ENCODE measurements at regions not wholly inside any gene's neighbourhood (a gene's known extent, or its start where the extent isn't known, plus 50 kb on each side); places are given as distances from the start of the nearest gene placed in this dataset.

GRCh38 chr5:125281667-125282066, 535.2 kb upstream of the ZNF608 start:
- no peak for DNase-seq (ENCODE audit: low spot score in 2 of 2)
- Histone ChIP-seq H3K4me1 (peaks cover 0 to 3% (median 0%) of the 10 kb centered on the region in 4 donors), H3K4me3 (no peak overlapping the region), H3K27ac (no peak overlapping the region), H3K36me3 (no peaks in the 10 kb centered on the region), H3K9me3 (no peaks in the 10 kb centered on the region), H3K27me3 (no peaks in the 10 kb centered on the region)
- TF ChIP-seq POLR2A (IDR thresholded peaks at IDR 0.05) (no peak), EP300 (IDR thresholded peaks at IDR 0.05) (no peak), CTCF (IDR thresholded peaks at IDR 0.05) (no peak)

- no peak for DNase-seq (ENCODE audit: low spot score in 2 of 2)
- TF ChIP-seq CTCF (IDR thresholded peaks at IDR 0.05) (no peak), POLR2A (IDR thresholded peaks at IDR 0.05) (no peak), EP300 (IDR thresholded peaks at IDR 0.05) (no peak)
- Histone ChIP-seq H3K27me3 (no peaks in the 10 kb centered on the region), H3K9me3 (no peaks in the 10 kb centered on the region), H3K4me1 (peaks cover 0 to 3% (median 0%) of the 10 kb centered on the region in 4 donors), H3K4me3 (no peak overlapping the region), H3K36me3 (no peaks in the 10 kb centered on the region), H3K27ac (no peak overlapping the region)
- 58 to 59% methylated on average over 2 of the region's 2 CpGs for WGBS, 2 donors
These were observed 536.9 kb upstream of the ZNF608 start for GRCh38 chr5:125283372-125283771.

GRCh38 chr5:125286271-125286670, 539.8 kb upstream of the ZNF608 start:
- DNase-seq (ENCODE audit: low spot score in 2 of 2), result no peak
- Histone ChIP-seq H3K27me3 (no peaks in the 10 kb centered on the region), H3K4me1 (peaks cover 0 to 3% (median 0%) of the 10 kb centered on the region in 4 donors), H3K4me3 (no peak overlapping the region), H3K9me3 (no peaks in the 10 kb centered on the region), H3K27ac (no peak overlapping the region), H3K36me3 (no peaks in the 10 kb centered on the region)
- 72 to 75% methylated on average over 4 of the region's 4 CpGs for WGBS, 2 donors
- TF ChIP-seq CTCF (IDR thresholded peaks at IDR 0.05), result no peak
- TF ChIP-seq POLR2A (IDR thresholded peaks at IDR 0.05), result no peak

GRCh38 chr5:125289606-125290005, 543.2 kb upstream of the ZNF608 start:
- TF ChIP-seq EP300 (IDR thresholded peaks at IDR 0.05) (no peak), POLR2A (IDR thresholded peaks at IDR 0.05) (no peak), CTCF (IDR thresholded peaks at IDR 0.05) (no peak)
- H3K4me3 ChIP-seq, result no peak overlapping the region
- no peak overlapping the region for H3K27ac ChIP-seq
- no peaks in the 10 kb centered on the region for H3K4me1 ChIP-seq
- no peaks in the 10 kb centered on the region for H3K36me3 ChIP-seq
- no peaks in the 10 kb centered on the region for H3K9me3 ChIP-seq
- H3K27me3 ChIP-seq, result no peaks in the 10 kb centered on the region
- no peak for DNase-seq (ENCODE audit: low spot score in 2 of 2)

- H3K27me3 ChIP-seq, result no peaks in the 10 kb centered on the region
- no peaks in the 10 kb centered on the region for H3K9me3 ChIP-seq
- TF ChIP-seq CTCF (IDR thresholded peaks at IDR 0.05) (no peak), EP300 (IDR thresholded peaks at IDR 0.05) (no peak), POLR2A (IDR thresholded peaks at IDR 0.05) (no peak)
- H3K4me1 ChIP-seq, result no peaks in the 10 kb centered on the region
- no peak overlapping the region for H3K4me3 ChIP-seq
- H3K27ac ChIP-seq, result no peak overlapping the region
- no peaks in the 10 kb centered on the region for H3K36me3 ChIP-seq
- DNase-seq (ENCODE audit: low spot score in 2 of 2), result no peak
- 90 to 91% methylated on average over 5 of the region's 5 CpGs for WGBS, 2 donors
These were observed 544.5 kb upstream of the ZNF608 start for GRCh38 chr5:125290935-125291334.

Measured in tibial nerve (tissue), 4 donors.